Endometrial microvascular endothelial cells (primary cell): ENCODE measurements at regions not wholly inside any gene's neighbourhood (a gene's known extent, or its start where the extent isn't known, plus 50 kb on each side); places are given as distances from the start of the nearest gene placed in this dataset.

Experiments
- in situ Hi-C: cut with HindIII; loops from 2 replicates; pipeline ENCODE4 v1.10.0; 2017; ENCODE audit warnings: low sequenced_read_pairs, low pct_unique_long_range_greater_than_20kb; ENCODE audit errors: inconsistent ontology term

DNA sequence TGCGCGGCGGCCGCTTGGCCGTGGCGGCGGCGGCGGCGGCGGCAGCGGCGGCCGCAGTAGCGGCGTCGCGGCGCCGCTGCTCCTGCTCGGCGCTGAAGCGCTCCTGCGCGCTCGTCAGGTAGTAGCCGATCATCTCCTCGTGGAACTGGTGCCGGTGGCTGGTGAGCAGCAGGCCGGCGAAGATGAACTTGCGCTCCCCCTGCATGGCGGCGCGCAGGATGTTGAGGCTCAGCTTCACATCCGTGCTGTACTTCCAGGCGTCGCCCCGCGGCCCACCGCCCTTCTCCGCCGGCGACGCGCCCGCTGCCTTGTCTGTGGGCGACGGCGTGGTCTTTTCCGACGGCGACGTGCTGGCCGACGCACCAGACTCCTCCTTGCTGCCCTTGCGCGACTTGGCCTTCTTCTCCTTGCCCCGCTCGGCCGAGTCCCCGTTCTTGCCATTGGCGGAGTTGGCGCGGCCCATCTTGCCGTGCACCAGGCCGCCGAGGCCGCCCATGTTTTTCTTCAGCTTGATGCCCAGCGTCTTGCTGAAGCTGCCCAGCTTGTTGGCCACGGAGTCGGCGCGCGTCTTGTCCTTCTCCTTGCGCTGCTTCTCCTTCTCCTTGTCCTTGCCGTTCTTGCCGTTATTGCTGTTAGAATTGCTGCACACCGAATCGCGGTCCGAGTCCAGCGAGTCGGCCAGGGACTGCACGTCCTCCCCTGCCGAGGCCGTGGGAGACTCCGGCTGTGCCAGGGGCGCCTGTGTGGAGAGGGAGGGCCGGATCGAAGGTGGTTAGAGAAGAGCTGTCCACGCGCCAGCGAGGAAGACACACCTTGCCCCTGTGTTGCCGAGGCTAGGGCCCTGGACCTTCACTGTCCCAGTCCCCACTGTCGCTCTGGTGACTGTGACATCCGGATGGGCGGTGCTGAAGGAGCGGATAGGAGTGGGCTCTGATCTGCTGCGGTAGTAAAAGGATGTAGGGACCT is 157.6 kb downstream of the KLF13 start:
- in situ Hi-C loops, result no loop called here

DNA sequence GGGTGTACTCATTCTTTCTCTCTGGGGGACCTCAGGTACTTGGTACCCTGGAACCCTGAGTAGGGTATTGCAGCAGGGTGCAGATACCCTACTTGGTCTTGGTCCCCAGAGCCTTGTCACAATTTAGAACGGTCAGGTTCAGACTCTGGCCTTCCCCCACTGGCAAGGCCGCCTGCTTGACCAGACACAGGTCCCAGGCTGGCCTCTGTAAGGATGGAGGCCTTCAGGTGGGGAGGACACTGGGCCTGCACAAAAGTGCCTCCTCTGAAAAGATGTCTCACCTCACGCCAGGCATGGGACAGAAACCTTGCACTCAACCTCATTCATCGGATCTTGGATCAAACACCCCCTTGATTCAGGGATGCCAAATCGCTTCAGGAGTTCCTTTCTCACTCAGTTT is 158.4 kb downstream of the KLF13 start:
- in situ Hi-C loops, result no loop called here

GRCh38 chr15:31485431-31485830 is 158.8 kb downstream of the KLF13 start:
- in situ Hi-C loops, result no loop called here

GRCh38 chr15:31485911-31486461 is 159.4 kb downstream of the KLF13 start:
- in situ Hi-C loops, result no loop called here

GRCh38 chr15:31486506-31486905 is 159.9 kb downstream of the KLF13 start:
- in situ Hi-C loops, result no loop called here

DNA sequence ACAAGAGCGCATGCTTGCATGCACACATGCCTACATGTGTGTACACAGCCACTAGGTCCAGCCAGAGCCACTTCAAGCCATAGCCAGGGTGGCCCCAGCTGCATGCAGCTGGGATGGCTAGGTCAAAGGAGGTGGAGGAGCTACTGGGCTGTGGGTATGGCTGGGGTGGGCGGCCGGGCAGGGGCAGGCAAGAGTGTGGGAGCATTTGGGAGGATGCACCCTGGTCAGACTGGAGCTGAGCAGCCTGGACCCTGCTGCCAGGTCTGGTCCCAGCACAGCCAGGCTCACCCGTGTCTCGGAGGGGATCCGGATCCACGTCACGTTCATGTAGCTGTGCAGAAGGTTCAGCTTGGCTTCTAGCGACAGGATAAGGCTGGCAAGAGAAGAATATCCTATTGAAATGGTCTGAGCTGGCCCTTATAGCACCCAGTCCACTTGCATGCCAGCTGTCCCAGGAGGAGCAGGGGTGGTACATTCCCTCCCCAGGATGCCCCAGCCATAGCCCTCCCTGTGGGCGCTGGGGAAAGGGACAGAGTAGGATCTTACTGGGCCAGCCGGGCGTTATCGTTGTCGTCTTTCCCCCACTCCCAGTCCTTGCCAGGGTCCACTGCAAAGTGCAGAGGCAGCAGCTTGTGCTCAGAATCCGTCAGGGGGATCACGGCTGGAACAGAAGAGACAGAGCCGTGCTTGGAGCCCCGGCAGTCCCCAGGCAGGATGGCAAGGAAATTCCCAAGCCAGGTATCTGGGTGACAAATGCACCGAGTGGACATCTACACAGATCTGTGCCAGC is 160.5 kb downstream of the KLF13 start:
- in situ Hi-C loops, result no loop called here

GRCh38 chr15:31487811-31488436 is 161.3 kb downstream of the KLF13 start:
- in situ Hi-C loops, result no loop called here

- in situ Hi-C loops, result no loop called here
Observed at GRCh38 chr15:31488437-31489204, 162.0 kb downstream of the KLF13 start.

DNA sequence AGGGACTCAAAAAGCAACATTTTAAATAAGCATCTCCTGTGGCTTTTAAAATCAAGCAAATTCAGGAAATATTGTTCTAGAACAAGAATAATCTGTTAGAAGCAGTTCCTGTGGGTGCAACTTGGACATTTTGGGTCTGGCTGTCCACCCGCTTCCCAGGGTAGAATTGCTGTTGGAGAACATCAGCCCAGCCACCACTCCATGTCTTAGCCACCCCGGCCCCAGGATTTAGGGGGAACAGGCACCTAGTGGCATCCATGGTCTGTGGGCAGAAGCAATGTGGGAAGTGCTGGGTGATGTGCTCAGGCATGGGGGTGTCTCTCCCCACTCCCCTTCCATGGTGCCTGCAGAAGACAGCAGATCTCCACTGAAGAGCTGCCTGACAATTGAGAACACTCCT is 162.6 kb downstream of the KLF13 start:
- in situ Hi-C loops, result no loop called here

GRCh38 chr15:31489801-31490646 is 163.4 kb downstream of the KLF13 start:
- in situ Hi-C loops, result no loop called here

DNA sequence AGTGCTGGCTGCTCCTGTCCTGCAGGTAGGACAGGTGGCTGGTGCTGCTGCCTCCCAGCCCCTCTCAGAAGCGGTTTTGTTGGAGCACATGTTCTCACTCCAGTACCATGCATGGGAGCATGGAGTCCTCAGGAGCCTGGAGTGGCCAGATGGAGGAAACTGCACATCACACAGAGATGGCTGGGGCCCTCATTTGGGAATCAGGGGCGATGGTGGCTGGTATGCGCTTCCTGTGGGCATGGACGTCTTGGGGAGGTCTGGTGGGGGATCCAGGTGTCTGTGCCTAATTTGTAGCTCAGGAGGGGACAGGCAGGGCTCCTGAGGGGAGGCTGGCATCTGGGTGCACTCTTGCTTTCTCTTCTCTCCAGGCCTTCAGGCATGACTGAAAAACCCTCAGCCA is 168.2 kb downstream of the KLF13 start:
- in situ Hi-C loops, result no loop called here

DNA sequence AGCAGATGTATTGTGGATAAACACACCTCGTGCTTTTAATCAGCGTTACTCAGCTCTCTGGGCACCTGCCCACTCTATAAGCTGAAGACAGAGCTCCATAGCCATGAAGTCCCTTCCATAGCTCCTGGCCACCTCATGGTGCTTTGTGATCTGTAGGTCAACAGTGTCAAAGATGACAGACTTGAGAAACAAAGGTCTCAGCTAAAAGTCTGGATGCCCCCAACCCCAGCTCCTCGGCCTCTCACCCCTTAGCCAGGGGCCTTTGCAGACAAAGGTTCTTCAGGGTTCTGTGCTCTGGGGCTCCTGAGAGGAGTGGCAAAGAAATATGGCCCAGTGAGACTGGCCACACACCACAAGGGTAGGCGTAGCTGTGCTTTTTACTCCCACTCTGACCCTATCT is 168.6 kb downstream of the KLF13 start:
- in situ Hi-C loops, result no loop called here

- in situ Hi-C loops, result no loop called here
Observed at GRCh38 chr15:31497838-31498237, 171.2 kb downstream of the KLF13 start.

- in situ Hi-C loops, result no loop called here
Observed at GRCh38 chr15:31498329-31498728, 171.7 kb downstream of the KLF13 start.

- in situ Hi-C loops, result no loop called here
Observed at GRCh38 chr15:31498756-31499155, 172.1 kb downstream of the KLF13 start.

- in situ Hi-C loops, result no loop called here
Observed at GRCh38 chr15:31499236-31499952, 172.8 kb downstream of the KLF13 start.
